VCaP (cell line): ENCODE measurements at regions not wholly inside any gene's neighbourhood (a gene's known extent, or its start where the extent isn't known, plus 50 kb on each side); places are given as distances from the start of the nearest gene placed in this dataset.
A peak's percentile ranks its signal among the peaks of the same experiment; 100 is the strongest.

ENCODE experiments used
- H3K27ac ChIP-seq: fragments of 450-650 bp; 2 replicates; pipeline ENCODE4 v1.5.1; 2017
- TF ChIP-seq, protein P1 (sequence below): fragments of 450-650 bp; conservative IDR thresholded peaks from 2 replicates; pipeline ENCODE4 v1.5.1; 2017; ENCODE audit warnings: mild to moderate bottlenecking, moderate library complexity

GRCh38 chr11:45092404-45092785, 54.0 kb upstream of the PRDM11 start:
- TF ChIP-seq, protein P1, sequence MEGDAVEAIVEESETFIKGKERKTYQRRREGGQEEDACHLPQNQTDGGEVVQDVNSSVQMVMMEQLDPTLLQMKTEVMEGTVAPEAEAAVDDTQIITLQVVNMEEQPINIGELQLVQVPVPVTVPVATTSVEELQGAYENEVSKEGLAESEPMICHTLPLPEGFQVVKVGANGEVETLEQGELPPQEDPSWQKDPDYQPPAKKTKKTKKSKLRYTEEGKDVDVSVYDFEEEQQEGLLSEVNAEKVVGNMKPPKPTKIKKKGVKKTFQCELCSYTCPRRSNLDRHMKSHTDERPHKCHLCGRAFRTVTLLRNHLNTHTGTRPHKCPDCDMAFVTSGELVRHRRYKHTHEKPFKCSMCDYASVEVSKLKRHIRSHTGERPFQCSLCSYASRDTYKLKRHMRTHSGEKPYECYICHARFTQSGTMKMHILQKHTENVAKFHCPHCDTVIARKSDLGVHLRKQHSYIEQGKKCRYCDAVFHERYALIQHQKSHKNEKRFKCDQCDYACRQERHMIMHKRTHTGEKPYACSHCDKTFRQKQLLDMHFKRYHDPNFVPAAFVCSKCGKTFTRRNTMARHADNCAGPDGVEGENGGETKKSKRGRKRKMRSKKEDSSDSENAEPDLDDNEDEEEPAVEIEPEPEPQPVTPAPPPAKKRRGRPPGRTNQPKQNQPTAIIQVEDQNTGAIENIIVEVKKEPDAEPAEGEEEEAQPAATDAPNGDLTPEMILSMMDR: no peak
- H3K27ac ChIP-seq: no peak overlapping the region

DNA sequence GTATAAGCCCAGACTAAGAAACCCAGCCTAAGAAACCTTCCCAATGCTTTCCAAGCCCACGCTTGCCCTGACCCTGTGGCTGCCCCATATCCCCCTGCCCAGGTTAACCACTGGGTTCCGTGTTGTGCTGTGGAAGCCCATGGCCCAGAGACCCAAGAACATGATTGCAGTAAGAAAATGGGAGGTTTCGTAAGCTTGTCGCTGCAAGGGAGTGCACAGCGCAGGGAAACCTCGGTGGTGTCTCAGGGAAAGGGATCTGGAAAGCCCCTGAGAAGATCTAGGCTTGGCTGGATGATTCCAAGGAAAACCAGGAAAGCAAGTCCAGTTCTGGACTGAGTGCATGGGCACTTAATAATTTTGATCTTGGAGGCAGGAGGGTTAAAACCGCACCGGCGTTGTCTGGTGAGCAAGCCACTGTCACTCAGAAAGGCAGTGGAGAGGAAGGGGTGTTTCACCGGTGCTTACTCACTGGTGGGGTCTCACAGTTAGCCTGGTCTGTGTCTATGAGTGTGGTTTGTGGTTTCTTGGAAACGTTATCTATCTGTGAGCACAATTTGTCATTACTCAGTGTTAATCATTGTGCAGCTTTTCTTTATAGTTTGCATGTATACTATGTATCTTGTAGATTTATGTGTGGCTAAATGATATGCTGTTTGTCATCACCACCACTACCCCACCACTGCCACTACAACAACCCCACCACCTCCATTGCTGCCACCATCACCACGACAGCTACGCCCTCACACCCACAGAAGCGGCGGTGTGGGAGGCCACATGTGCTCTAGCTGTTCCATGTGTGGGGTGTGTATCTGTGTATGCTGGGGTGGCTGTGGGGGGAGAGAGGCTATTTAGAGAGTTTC, 53.3 kb upstream of the PRDM11 start:
- H3K27ac ChIP-seq: no peak overlapping the region
- TF ChIP-seq, protein P1: no peak

DNA sequence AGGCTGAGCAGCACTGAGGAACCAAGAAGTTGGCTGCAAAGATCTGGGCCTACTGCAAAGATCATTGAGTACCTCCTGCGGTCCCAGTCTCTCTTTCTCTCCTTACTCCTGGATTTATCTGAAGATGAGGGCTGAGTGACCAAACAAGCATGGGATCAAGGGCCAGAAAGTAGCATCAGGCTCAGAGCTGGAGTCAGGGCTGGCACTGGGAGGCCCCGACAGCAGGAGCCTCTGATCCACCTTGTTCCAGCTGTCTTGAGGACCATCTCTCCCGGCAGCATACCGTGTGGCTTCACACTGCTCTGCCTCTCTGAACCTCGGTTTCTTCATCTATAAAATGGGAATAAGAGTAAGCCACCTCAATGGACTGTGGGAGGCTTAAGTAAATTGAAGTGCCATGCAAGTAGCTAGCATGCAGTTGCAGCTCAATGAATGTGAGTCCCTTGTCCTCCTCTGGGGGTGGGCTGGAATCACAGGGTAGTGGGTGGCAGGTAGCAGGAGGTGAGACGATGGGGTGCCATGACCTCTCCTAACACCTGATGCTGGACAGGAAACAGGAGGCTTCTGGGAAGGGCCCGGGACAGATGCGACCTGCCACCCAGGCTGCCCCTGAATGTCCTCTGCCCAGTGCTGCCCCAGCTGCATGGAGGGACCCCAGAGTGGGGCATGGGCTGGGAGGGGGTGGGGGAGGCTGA, 52.5 kb upstream of the PRDM11 start:
- TF ChIP-seq, protein P1: no peak
- H3K27ac ChIP-seq: no peak overlapping the region

DNA sequence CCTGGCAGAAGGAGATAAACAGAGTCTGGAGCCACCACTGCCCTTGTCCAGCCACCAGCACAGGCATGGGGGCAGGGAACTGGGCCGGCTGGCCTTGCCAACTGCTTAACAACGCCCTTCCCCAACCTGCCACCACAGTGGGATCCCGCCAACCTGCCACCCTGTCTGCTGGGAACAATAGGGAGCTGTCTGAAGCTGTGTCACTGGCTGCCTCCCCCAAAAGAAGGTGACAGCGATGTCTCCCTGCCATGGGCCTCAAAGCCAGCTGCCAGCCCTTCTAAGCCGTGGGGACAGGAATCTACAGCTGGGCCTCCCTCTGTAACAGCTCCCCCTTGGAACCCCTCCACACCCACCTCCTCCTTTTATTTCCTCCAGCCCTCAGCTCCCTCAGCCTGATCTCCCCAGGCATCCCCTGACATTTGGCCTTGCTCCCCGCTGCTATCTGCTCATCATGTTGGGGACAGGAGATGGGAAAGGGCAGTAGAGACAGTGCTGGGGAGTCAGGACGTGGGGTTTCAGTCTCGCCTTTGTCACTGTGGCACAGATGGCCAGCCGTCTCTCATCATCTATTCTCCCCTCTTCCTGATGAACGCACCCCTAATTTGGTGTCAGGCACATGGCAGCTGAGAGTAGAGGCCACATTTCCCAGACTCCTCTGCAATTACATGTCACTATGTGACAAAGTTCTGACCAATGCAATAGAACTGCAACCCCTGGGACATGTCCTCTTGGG, 51.3 kb upstream of the PRDM11 start:
- no peak overlapping the region for H3K27ac ChIP-seq
- TF ChIP-seq, protein P1: no peak

GRCh38 chr11:45095691-45096010, 50.8 kb upstream of the PRDM11 start:
- TF ChIP-seq, protein P1: no peak
- H3K27ac ChIP-seq: no peak overlapping the region

GRCh38 chr11:45096636-45097035, 49.8 kb upstream of the PRDM11 start:
- TF ChIP-seq, protein P1: peak; percentile 15; the same call in 1 of the 2 replicates
- no peak overlapping the region for H3K27ac ChIP-seq
